ENCODE measurements at regions not wholly inside any gene's neighbourhood (a gene's known extent, or its start where the extent isn't known, plus 50 kb on each side); places are given as distances from the start of the nearest gene placed in this dataset.

- Histone ChIP-seq H3K36me3 (ENCODE audit: control insufficient read depth, insufficient read depth, low read length) (no peaks in the 10 kb centered on the region), H3K27ac (ENCODE audit: low read depth, low read length) (no peak overlapping the region), H3K27me3 (ENCODE audit: control insufficient read depth, insufficient read depth, low read length) (no peaks in the 10 kb centered on the region), H3K9ac (ENCODE audit: low read length) (no peak overlapping the region), H3K4me1 (ENCODE audit: control insufficient read depth, insufficient read depth, low read length) (no peaks in the 10 kb centered on the region), H3K4me3 (ENCODE audit: low read length) (no peak overlapping the region)
Measured at GRCh38 chr9:107397076-107398044, 92.2 kb downstream of the KLF4 start.

GRCh38 chr9:107394264-107394663, 95.3 kb downstream of the KLF4 start:
- Histone ChIP-seq H3K27ac (ENCODE audit: low read depth, low read length) (no peak overlapping the region), H3K27me3 (ENCODE audit: control insufficient read depth, insufficient read depth, low read length) (no peaks in the 10 kb centered on the region), H3K9ac (ENCODE audit: low read length) (no peak overlapping the region), H3K36me3 (ENCODE audit: control insufficient read depth, insufficient read depth, low read length) (no peaks in the 10 kb centered on the region), H3K4me3 (ENCODE audit: low read length) (no peak overlapping the region), H3K4me1 (ENCODE audit: control insufficient read depth, insufficient read depth, low read length) (no peaks in the 10 kb centered on the region)

- H3K27ac ChIP-seq (ENCODE audit: low read depth, low read length) = peak overlapping the region; percentile 22
- H3K9ac ChIP-seq (ENCODE audit: low read length) = no peak overlapping the region
Measured at GRCh38 chr9:107390778-107391177, 98.8 kb downstream of the KLF4 start.

GRCh38 chr9:107390279-107390678, 99.3 kb downstream of the KLF4 start:
- no peaks in the 10 kb centered on the region for H3K27me3 ChIP-seq (ENCODE audit: control insufficient read depth, insufficient read depth, low read length)
- no peaks in the 10 kb centered on the region for H3K4me1 ChIP-seq (ENCODE audit: control insufficient read depth, insufficient read depth, low read length)
- H3K36me3 ChIP-seq (ENCODE audit: control insufficient read depth, insufficient read depth, low read length) = no peaks in the 10 kb centered on the region
- H3K27ac ChIP-seq (ENCODE audit: low read depth, low read length) = peak overlapping the region; percentile 22
- no peak overlapping the region for H3K4me3 ChIP-seq (ENCODE audit: low read length)
- no peak overlapping the region for H3K9ac ChIP-seq (ENCODE audit: low read length)

More at GRCh38 chr9:107390778-107391177, 98.8 kb downstream of the KLF4 start:
- Histone ChIP-seq H3K4me3 (ENCODE audit: low read length) (no peak overlapping the region), H3K36me3 (ENCODE audit: control insufficient read depth, insufficient read depth, low read length) (no peaks in the 10 kb centered on the region), H3K4me1 (ENCODE audit: control insufficient read depth, insufficient read depth, low read length) (no peaks in the 10 kb centered on the region), H3K27me3 (ENCODE audit: control insufficient read depth, insufficient read depth, low read length) (no peaks in the 10 kb centered on the region)

- H3K4me1 ChIP-seq (ENCODE audit: control insufficient read depth, insufficient read depth, low read length) = no peaks in the 10 kb centered on the region
- no peak overlapping the region for H3K4me3 ChIP-seq (ENCODE audit: low read length)
- H3K27me3 ChIP-seq (ENCODE audit: control insufficient read depth, insufficient read depth, low read length) = no peaks in the 10 kb centered on the region
- H3K36me3 ChIP-seq (ENCODE audit: control insufficient read depth, insufficient read depth, low read length) = no peaks in the 10 kb centered on the region
- peak overlapping the region; percentile 21 for H3K27ac ChIP-seq (ENCODE audit: low read depth, low read length)
- no peak overlapping the region for H3K9ac ChIP-seq (ENCODE audit: low read length)
Measured at GRCh38 chr9:107389617-107390071, 99.9 kb downstream of the KLF4 start.

- H3K27ac ChIP-seq (ENCODE audit: low read depth, low read length) = no peak overlapping the region
Measured at GRCh38 chr9:107388890-107389289, 100.7 kb downstream of the KLF4 start.

GRCh38 chr9:107387409-107387808, 102.2 kb downstream of the KLF4 start:
- H3K27me3 ChIP-seq (ENCODE audit: control insufficient read depth, insufficient read depth, low read length) = no peaks in the 10 kb centered on the region
- H3K9ac ChIP-seq (ENCODE audit: low read length) = no peak overlapping the region
- H3K27ac ChIP-seq (ENCODE audit: low read depth, low read length) = no peak overlapping the region
- H3K4me3 ChIP-seq (ENCODE audit: low read length) = no peak overlapping the region
- H3K4me1 ChIP-seq (ENCODE audit: control insufficient read depth, insufficient read depth, low read length) = no peaks in the 10 kb centered on the region
- no peaks in the 10 kb centered on the region for H3K36me3 ChIP-seq (ENCODE audit: control insufficient read depth, insufficient read depth, low read length)

More at GRCh38 chr9:107388890-107389289, 100.7 kb downstream of the KLF4 start:
- Histone ChIP-seq H3K27me3 (ENCODE audit: control insufficient read depth, insufficient read depth, low read length) (no peaks in the 10 kb centered on the region), H3K9ac (ENCODE audit: low read length) (no peak overlapping the region), H3K36me3 (ENCODE audit: control insufficient read depth, insufficient read depth, low read length) (no peaks in the 10 kb centered on the region), H3K4me1 (ENCODE audit: control insufficient read depth, insufficient read depth, low read length) (no peaks in the 10 kb centered on the region), H3K4me3 (ENCODE audit: low read length) (no peak overlapping the region)

- H3K27ac ChIP-seq (ENCODE audit: low read depth, low read length) = no peak overlapping the region
- no peaks in the 10 kb centered on the region for H3K36me3 ChIP-seq (ENCODE audit: control insufficient read depth, insufficient read depth, low read length)
- H3K4me1 ChIP-seq (ENCODE audit: control insufficient read depth, insufficient read depth, low read length) = no peaks in the 10 kb centered on the region
- no peak overlapping the region for H3K4me3 ChIP-seq (ENCODE audit: low read length)
- H3K9ac ChIP-seq (ENCODE audit: low read length) = no peak overlapping the region
- H3K27me3 ChIP-seq (ENCODE audit: control insufficient read depth, insufficient read depth, low read length) = no peaks in the 10 kb centered on the region
Measured at GRCh38 chr9:107386396-107386795, 103.2 kb downstream of the KLF4 start.

Measured in rectal smooth muscle tissue (tissue), 1 donor.